Stimulated activated naive CD8-positive, alpha-beta T cell treated with anti-CD3 and anti-CD28 coated beads, Interleukin-15, Interleukin-2, amounts not matched to agents 100 U/mL and 50 U/mL, for 24 hours (primary cell): ENCODE measurements at regions not wholly inside any gene's neighbourhood (a gene's known extent, or its start where the extent isn't known, plus 50 kb on each side); places are given as distances from the start of the nearest gene placed in this dataset.
A peak's percentile ranks its signal among the peaks of the same experiment; 100 is the strongest.
"Not testable (repeated sequence)": the region's sequence is repeated elsewhere in the genome, so short reads cannot be mapped to it uniquely, and the experiment has no call there.

Experiments
- ATAC-seq: fragments of 150-1000 bp; cut with Tn5 transposase; one replicate; pipeline ENCODE4 v1.10.0; 2021
- DNase-seq: peaks from one replicate; pipeline ENCODE4 v3.0.0; 2021

GRCh38 chr21:15203740-15204139, 138.9 kb upstream of the NRIP1 start:
- no peak for ATAC-seq
- no peak for DNase-seq

- ATAC-seq: no peak
- no peak for DNase-seq
Measured at GRCh38 chr21:15204140-15204969, 139.6 kb upstream of the NRIP1 start.

DNA sequence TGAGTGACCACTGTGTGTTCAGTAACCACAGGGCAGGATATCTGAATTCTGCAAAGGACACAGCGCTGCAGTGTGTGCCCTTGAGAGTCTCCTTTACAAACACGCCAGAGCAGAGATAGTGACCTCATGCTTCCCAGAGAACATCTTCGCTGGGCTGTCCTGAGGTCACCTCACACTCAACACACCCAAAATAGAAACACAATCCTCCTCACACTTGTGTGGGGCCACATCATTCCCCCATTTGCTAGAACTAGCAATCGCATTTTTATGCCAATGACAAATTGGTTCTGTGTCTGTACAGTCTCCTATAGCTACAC, 140.1 kb upstream of the NRIP1 start:
- no peak for DNase-seq
- no peak for ATAC-seq

GRCh38 chr21:15206514-15206913, 141.7 kb upstream of the NRIP1 start:
- DNase-seq (no peak), ATAC-seq (no peak)

DNA sequence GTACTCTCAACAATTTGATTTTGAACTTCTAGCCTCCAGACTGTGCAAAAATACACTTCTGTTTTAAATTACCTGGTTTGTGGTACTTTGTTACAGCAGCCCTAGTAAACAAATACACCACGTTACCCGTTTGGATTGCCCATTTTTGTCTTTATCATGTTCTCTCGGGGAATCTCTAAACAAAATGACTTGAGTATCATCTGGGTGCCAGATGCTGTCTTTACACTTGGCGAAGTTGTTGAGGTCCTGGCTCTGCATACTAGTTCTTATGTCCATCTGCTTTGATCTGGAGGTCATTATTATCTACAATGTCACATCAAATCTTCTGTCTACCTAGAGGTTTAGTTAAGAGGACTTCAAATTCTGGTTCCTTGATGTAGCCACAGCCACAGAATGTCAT, 142.4 kb upstream of the NRIP1 start:
- ATAC-seq (no peak), DNase-seq (no peak)

GRCh38 chr21:15207635-15208370, 143.0 kb upstream of the NRIP1 start:
- ATAC-seq (no peak), DNase-seq (no peak)

DNA sequence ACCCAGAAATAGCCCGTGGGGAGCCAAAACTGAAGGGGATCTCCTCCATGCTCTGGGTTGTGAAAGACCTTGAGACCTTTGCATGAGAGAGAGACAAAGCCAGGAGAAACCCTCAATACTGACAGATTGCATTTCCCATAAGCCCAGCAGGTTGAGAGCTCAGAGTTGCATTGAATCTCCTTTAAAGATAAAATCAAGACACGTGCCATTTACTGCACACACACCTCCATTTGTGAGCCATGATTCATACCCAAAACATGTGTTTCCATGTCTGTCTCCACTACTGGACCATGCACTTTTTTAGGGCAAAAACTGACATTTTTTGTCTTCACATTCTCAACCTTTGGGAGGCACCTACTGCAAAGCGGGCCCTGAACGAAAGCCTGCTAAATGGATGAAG, 144.0 kb upstream of the NRIP1 start:
- DNase-seq (no peak), ATAC-seq (no peak)

- DNase-seq (no peak), ATAC-seq (no peak)
Measured at GRCh38 chr21:15209224-15209623, 144.4 kb upstream of the NRIP1 start.

GRCh38 chr21:15210235-15210678, 145.5 kb upstream of the NRIP1 start:
- DNase-seq (no peak), ATAC-seq (no peak)

- DNase-seq (no peak), ATAC-seq (no peak)
Measured at GRCh38 chr21:15211491-15212133, 146.8 kb upstream of the NRIP1 start.

GRCh38 chr21:15212206-15212605, 147.4 kb upstream of the NRIP1 start:
- DNase-seq (no peak), ATAC-seq (no peak)

DNA sequence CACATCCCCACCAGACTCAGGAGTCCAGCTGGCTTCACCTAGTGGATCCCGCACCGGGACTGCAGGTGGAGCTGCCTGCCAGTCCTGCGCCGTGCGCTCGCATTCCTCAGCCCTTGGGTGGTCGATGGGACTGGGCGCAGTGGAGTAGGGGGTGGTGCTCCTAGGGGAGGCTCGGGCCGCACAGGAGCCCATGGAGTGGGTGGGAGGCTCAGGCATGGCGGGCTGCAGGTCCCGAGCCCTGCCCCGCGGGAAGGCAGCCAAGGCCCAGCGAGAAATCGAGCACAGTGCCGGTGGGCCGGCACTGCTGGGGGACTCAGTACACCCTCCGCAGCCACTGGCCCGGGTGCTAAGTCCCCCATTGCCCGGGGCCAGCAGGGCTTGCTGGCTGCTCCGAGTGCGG, 153.7 kb upstream of the NRIP1 start:
- not testable (repeated sequence) for DNase-seq, ATAC-seq

DNA sequence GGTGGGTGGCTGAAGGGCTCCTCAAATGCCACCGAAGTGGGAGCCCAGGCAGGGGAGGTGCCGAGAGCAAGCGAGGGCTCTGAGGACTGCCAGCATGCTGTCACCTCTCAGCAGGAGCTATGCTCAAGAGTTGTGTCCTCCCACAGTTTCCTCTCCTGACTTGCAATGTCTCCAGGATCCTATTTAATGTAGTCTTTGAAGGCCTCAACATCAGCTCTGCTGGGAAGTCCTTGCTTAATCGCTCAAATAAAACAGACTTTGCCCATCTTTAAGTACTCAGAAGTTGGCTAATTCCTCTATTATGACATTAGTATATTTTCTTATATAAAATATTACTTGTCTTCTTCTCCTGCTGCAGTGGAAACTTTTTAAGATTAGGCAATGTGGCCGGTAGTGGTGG, 154.2 kb upstream of the NRIP1 start:
- no peak for DNase-seq
- ATAC-seq: no peak

GRCh38 chr21:15219894-15220293, 155.1 kb upstream of the NRIP1 start:
- DNase-seq: no peak
- ATAC-seq: no peak

DNA sequence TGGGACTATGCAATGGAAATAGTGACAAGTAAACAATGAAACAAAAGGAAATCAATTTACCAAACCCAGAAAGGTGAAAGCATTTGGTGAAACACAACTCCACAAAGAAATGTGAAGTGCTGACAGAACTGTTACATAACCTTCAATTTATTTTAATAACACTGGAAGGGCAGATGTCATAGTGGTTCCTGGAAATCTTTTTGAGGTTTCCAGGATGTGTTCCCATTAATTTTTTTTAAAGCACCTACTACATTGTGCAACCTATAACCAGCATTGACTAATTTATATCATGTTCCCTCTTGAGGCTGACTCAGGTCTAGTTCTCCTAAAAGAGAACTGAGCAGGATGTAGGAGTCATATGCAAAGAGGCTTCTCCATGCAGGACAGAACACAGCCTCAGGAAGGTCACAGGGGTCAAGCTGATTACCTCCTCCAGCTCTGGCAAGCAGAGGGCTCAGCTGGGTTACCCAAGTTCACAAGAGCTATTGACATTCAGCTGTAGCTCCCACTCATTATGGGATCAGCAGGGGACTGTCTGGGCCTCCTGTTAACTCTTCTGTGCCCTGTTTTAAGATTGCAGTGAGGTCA, 157.1 kb upstream of the NRIP1 start:
- no peak for DNase-seq
- peak; percentile 36 for ATAC-seq

GRCh38 chr21:15222707-15223106, 157.9 kb upstream of the NRIP1 start:
- DNase-seq: no peak
- ATAC-seq: no peak

DNA sequence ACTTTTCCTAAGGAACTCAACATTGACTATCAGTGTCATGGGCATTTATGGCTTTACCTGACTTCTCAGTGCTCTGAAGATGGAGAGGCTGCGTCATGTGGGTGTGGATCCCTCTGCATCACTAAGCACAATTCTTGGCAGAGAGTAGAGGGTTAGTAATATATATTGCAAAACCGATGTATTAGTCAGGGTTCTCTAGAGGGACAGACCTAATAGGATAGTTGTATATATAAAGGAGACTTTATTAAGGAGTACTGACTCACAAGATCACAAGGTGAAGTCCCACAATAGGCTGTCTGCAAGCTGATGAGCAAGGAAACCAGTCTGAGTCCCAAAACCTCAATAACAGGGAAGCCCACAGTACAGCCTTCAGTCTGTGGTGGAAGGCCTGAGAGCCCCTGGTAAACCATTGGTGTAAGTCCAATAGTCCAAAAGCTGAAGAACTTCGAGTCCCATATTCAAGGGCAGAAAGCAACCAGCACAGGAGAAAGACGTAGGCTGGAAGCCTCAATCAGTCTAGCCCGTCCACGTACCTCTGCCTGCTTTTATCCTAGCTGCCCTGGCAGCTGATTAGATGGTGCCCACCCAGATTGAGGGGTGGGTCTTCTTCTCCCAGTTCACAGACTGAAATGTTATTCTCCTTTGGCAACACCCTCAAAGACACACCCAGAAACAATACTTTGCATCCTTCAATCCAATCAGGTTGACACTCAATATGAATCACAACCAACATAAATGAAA, 159.7 kb upstream of the NRIP1 start:
- no peak for ATAC-seq
- no peak for DNase-seq

GRCh38 chr21:15227919-15228318, 163.1 kb upstream of the NRIP1 start:
- DNase-seq: no peak
- no peak for ATAC-seq

DNA sequence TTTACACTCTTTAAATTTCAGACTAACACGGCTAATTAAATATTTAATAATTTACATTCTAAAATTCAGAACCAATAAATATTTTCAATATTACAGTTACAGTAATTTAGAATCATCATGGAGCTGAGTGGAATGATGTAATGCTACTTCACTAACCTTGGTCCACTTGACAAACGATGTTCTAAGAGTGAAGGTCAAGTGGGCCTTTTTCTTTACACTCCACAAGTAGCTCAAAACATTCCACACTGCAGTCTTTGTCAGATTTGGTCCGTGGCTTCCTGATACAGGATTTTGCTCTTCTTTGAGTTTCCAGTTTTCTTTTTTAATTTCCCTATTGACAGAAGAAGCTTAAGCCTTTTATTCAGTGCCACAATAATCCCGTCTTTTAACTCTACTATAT, 164.6 kb upstream of the NRIP1 start:
- ATAC-seq (no peak), DNase-seq (no peak)

DNA sequence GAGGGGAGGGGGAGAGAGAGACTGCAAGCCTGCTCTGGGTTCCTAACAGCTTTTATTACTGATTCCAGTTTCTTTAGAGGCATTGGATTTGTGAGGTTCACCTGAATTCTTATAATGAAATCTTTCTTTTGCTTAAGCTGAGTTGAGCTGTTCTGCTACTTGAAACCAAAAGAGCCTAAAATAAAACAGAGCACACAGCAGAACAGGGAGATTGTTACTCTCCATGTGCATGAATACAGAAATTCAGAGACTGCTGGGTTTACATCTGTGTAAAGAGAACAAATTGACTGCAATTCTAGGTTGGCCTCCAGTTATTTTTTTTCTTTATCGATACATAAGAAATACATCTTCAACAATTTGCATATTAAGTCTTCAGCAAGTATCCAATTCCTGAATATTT, 168.8 kb upstream of the NRIP1 start:
- DNase-seq (no peak), ATAC-seq (no peak)

- ATAC-seq (no peak), DNase-seq (no peak)
Measured at GRCh38 chr21:15236111-15236510, 171.3 kb upstream of the NRIP1 start.

GRCh38 chr21:15240848-15241247, 176.0 kb upstream of the NRIP1 start:
- DNase-seq: no peak
- no peak for ATAC-seq
